GM04503 (cell line): ENCODE measurements at regions not wholly inside any gene's neighbourhood (a gene's known extent, or its start where the extent isn't known, plus 50 kb on each side); places are given as distances from the start of the nearest gene placed in this dataset.

Experiments
- DNase-seq: peaks from one replicate; pipeline ENCODE4 v3.0.0-alpha.2; 2012; ENCODE audit warnings: low read depth

GRCh38 chr6:10305790-10306415 is 109.0 kb downstream of the TFAP2A start:
- no peak for DNase-seq

- DNase-seq: no peak
Measured at GRCh38 chr6:10303608-10304506, 111.0 kb downstream of the TFAP2A start.

GRCh38 chr6:10302566-10303235 is 112.2 kb downstream of the TFAP2A start:
- no peak for DNase-seq

- no peak for DNase-seq
Measured at GRCh38 chr6:10300071-10300470, 114.8 kb downstream of the TFAP2A start.

GRCh38 chr6:10297832-10298231 is 117.0 kb downstream of the TFAP2A start:
- DNase-seq: no peak

GRCh38 chr6:10278746-10279145 is 136.1 kb downstream of the TFAP2A start:
- no peak for DNase-seq

GRCh38 chr6:10276660-10277287 is 138.1 kb downstream of the TFAP2A start:
- no peak for DNase-seq

GRCh38 chr6:10276106-10276505 is 138.8 kb downstream of the TFAP2A start:
- peak; percentile 33 for DNase-seq

- no peak for DNase-seq
Measured at GRCh38 chr6:10272591-10272990, 142.3 kb downstream of the TFAP2A start.

- DNase-seq: no peak
Measured at GRCh38 chr6:10271982-10272381, 142.9 kb downstream of the TFAP2A start.

GRCh38 chr6:10269814-10270472 is 144.9 kb downstream of the TFAP2A start:
- no peak for DNase-seq

- DNase-seq: no peak
Measured at GRCh38 chr6:10268611-10269310, 146.1 kb downstream of the TFAP2A start.

- no peak for DNase-seq
Measured at GRCh38 chr6:10268111-10268510, 146.8 kb downstream of the TFAP2A start.

GRCh38 chr6:10266462-10266861 is 148.4 kb downstream of the TFAP2A start:
- no peak for DNase-seq

- no peak for DNase-seq
Measured at GRCh38 chr6:10266061-10266460, 148.8 kb downstream of the TFAP2A start.

GRCh38 chr6:10262505-10262904 is 152.4 kb downstream of the TFAP2A start:
- no peak for DNase-seq

- DNase-seq: no peak
Measured at GRCh38 chr6:10259671-10260070, 155.2 kb downstream of the TFAP2A start.

GRCh38 chr6:10258341-10258740 is 156.5 kb downstream of the TFAP2A start:
- DNase-seq: no peak

GRCh38 chr6:10256113-10256690 is 158.7 kb downstream of the TFAP2A start:
- DNase-seq: no peak

- no peak for DNase-seq
Measured at GRCh38 chr6:10250655-10251220, 164.1 kb downstream of the TFAP2A start.
